ENCODE measurements at regions not wholly inside any gene's neighbourhood (a gene's known extent, or its start where the extent isn't known, plus 50 kb on each side); places are given as distances from the start of the nearest gene placed in this dataset.

- Histone ChIP-seq H3K27me3 (ENCODE audit: insufficient read depth in 3 of 3, low read length in 2 of 3) (no peaks in the 10 kb centered on the region), H3K4me3 (no peak overlapping the region), H3K27ac (no peak overlapping the region), H3K9me3 (no peaks in the 10 kb centered on the region), H3K4me1 (no peaks in the 10 kb centered on the region), H3K36me3 (ENCODE audit: insufficient read depth in 1 of 2, low read depth in 1 of 2) (no peaks in the 10 kb centered on the region)
- no peak for ATAC-seq
- intact Hi-C loops (cut with DNase I) = no loop called here
- TF ChIP-seq CTCF (IDR thresholded peaks at IDR 0.05) = no peak
- WGBS, 3 donors = 92 to 95% (median 93%) methylated on average over 2 of the region's 2 CpGs
- no peak for DNase-seq
Measured at GRCh38 chr4:126593626-126594025, 1039.1 kb upstream of the INTU start.

DNA sequence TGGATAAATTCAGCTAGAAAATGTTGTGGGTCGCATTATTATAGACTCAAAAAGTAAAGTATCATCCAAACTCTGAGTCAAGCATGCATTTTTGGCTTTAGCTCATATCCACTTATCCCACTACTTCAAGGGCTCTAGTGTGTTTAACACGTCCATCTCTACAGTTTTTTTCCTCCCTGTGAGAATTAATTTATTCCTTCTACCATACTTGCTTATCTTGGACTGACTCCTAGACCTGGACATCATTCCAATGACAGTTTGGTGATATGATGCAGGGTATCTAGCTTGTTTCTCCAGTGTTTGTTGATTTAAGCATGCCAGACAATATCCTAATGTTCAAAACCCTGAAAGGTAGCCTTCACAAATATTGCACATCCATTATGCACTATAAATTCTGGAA, 1037.1 kb upstream of the INTU start:
- Histone ChIP-seq H3K27me3 (ENCODE audit: insufficient read depth in 3 of 3, low read length in 2 of 3) (no peaks in the 10 kb centered on the region), H3K4me3 (no peak overlapping the region), H3K9me3 (no peaks in the 10 kb centered on the region), H3K36me3 (ENCODE audit: insufficient read depth in 1 of 2, low read depth in 1 of 2) (no peaks in the 10 kb centered on the region), H3K27ac (no peak overlapping the region), H3K4me1 (no peaks in the 10 kb centered on the region)
- no peak for TF ChIP-seq CTCF (IDR thresholded peaks at IDR 0.05)
- intact Hi-C loops (cut with DNase I) = no loop called here
- ATAC-seq = no peak
- WGBS, 3 donors = 59 to 67% (median 61%) methylated on average over 2 of the region's 2 CpGs
- DNase-seq = no peak

GRCh38 chr4:126599746-126600145, 1033.0 kb upstream of the INTU start:
- Histone ChIP-seq H3K36me3 (ENCODE audit: insufficient read depth in 1 of 2, low read depth in 1 of 2) (no peaks in the 10 kb centered on the region), H3K27me3 (ENCODE audit: insufficient read depth in 3 of 3, low read length in 2 of 3) (no peaks in the 10 kb centered on the region), H3K9me3 (no peaks in the 10 kb centered on the region), H3K4me3 (no peak overlapping the region), H3K4me1 (no peaks in the 10 kb centered on the region), H3K27ac (no peak overlapping the region)
- intact Hi-C loops (cut with DNase I) = no loop called here
- no peak for TF ChIP-seq CTCF (IDR thresholded peaks at IDR 0.05)
- ATAC-seq (no peak), DNase-seq (no peak)
- WGBS, 3 donors = 52 to 64% (median 59%) methylated on average over 4 of the region's 4 CpGs

- Histone ChIP-seq H3K27ac (no peak overlapping the region), H3K4me1 (no peaks in the 10 kb centered on the region), H3K9me3 (no peaks in the 10 kb centered on the region), H3K36me3 (ENCODE audit: insufficient read depth in 1 of 2, low read depth in 1 of 2) (no peaks in the 10 kb centered on the region), H3K27me3 (ENCODE audit: insufficient read depth in 3 of 3, low read length in 2 of 3) (no peaks in the 10 kb centered on the region), H3K4me3 (no peak overlapping the region)
- TF ChIP-seq CTCF (IDR thresholded peaks at IDR 0.05) = no peak
- DNase-seq (no peak), ATAC-seq (no peak)
- intact Hi-C loops (cut with DNase I) = no loop called here
- WGBS, 3 donors = 80 to 87% (median 82%) methylated on average over 1 of the region's 1 CpG
Measured at GRCh38 chr4:126603210-126603609, 1029.5 kb upstream of the INTU start.

DNA sequence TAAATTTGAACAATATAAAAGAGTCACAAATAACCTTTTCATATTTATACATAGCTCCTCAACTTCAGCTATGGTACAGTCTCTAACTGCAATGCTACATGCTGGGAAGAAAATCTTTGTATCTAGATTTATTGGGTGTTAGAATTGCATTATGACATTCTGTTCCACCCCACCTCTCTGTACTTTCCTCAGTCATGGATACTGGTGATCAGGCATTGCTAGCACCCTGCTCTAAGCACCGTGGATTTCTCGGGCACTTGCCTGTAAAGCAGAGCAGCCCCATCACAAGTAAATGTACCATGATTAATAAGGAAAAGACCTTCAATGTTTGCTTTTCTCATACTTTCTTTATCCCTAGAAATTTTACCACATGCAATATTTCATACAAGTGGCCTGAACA, 1028.9 kb upstream of the INTU start:
- H3K36me3 ChIP-seq (ENCODE audit: insufficient read depth in 1 of 2, low read depth in 1 of 2) = no peaks in the 10 kb centered on the region

More for the DNA sequence above, 1028.9 kb upstream of the INTU start:
- WGBS, 3 donors = 85 to 94% (median 92%) methylated on average over 2 of the region's 2 CpGs
- Histone ChIP-seq H3K9me3 (no peaks in the 10 kb centered on the region), H3K4me1 (no peaks in the 10 kb centered on the region), H3K27ac (no peak overlapping the region), H3K4me3 (no peak overlapping the region), H3K27me3 (ENCODE audit: insufficient read depth in 3 of 3, low read length in 2 of 3) (no peaks in the 10 kb centered on the region)
- TF ChIP-seq CTCF (IDR thresholded peaks at IDR 0.05) = no peak
- DNase-seq (no peak), ATAC-seq (no peak)
- intact Hi-C loops (cut with DNase I) = no loop called here

All from psoas muscle (tissue), 7 donors.